SK-N-SH (cell line): ENCODE measurements at regions not wholly inside any gene's neighbourhood (a gene's known extent, or its start where the extent isn't known, plus 50 kb on each side); places are given as distances from the start of the nearest gene placed in this dataset.
A peak's percentile ranks its signal among the peaks of the same experiment; 100 is the strongest.

Experiments
- CTCF ChIA-PET: fragments of 300-600, 350-600 bp; formaldehyde crosslinking; extraction: SDS; loops from one replicate; lab custom pipeline; 2021; lab: Yijun Ruan, JAX
- POLR2A ChIA-PET: fragments of 350-600 bp; sonication (Branson Sonifier 250); formaldehyde crosslinking; extraction: SDS; loops from one replicate; lab custom pipeline; 2020; ENCODE audit warnings: antibody characterized with exemption, inconsistent platforms; lab: Yijun Ruan, JAX
- DNase-seq: peaks from one replicate; pipeline ENCODE4 v3.0.0; 2012
- H2AFZ ChIP-seq: fragments of 200-600 bp; sonication (generic); 2 replicates; pipeline ENCODE4 v1.8.1; 2016; ENCODE audit warnings: antibody characterized with exemption, mild to moderate bottlenecking, low read depth
- H3F3A ChIP-seq: fragments of 200-600 bp; sonication (generic); replicated peaks from 2 replicates; pipeline ENCODE3; 2016; ENCODE audit warnings: antibody characterized with exemption, mild to moderate bottlenecking; ENCODE audit not compliant: insufficient read depth
- H3K27ac ChIP-seq, 2 experiments: fragments of 200-500 bp in 1 of 2; fragments of 200-600 bp in 1 of 2; sonication (Bioruptor generic) in 1 of 2; sonication (generic), shearing (Covaris generic) in 1 of 2; 2 replicates each; pipeline versions ENCODE4 v1.5.1 to v1.6.1; 2014 to 2016; ENCODE audit warnings: low read depth in 2 of 2, inconsistent platforms in 1 of 2, low read length in 1 of 2, mild to moderate bottlenecking in 1 of 2, mixed read lengths in 1 of 2
- H3K27me3 ChIP-seq: fragments of 200-600 bp; sonication (generic), shearing (Covaris generic); 2 replicates; pipeline ENCODE4 v1.6.1; 2016; ENCODE audit warnings: mixed run types; ENCODE audit not compliant: insufficient read depth
- H3K36me3 ChIP-seq, 2 experiments: fragments of 200-500 bp in 1 of 2; fragments of 200-600 bp in 1 of 2; sonication (Bioruptor generic) in 1 of 2; sonication (generic) in 1 of 2; replicated peaks in 1 of 2; 2 replicates each; pipeline versions ENCODE3 to v1.5.1; 2014 to 2016; ENCODE audit warnings: low read length in 1 of 2, mild to moderate bottlenecking in 1 of 2; ENCODE audit not compliant: insufficient read depth in 2 of 2, control insufficient read depth in 1 of 2
- H3K4me1 ChIP-seq, 2 experiments: fragments of 200-500 bp in 1 of 2; fragments of 200-600 bp in 1 of 2; sonication (Bioruptor generic) in 1 of 2; sonication (generic), shearing (Covaris generic) in 1 of 2; 2 replicates each; pipeline versions ENCODE4 v1.5.1 to v1.6.1; 2014 to 2016; ENCODE audit warnings: low read depth in 1 of 2, low read length in 1 of 2, mixed run types in 1 of 2; ENCODE audit not compliant: insufficient read depth in 2 of 2, control insufficient read depth in 1 of 2
- H3K4me2 ChIP-seq: fragments of 200-600 bp; sonication (generic), shearing (Covaris generic); 2 replicates; pipeline ENCODE4 v1.6.1; 2017; ENCODE audit warnings: mixed run types
- H3K4me3 ChIP-seq, 2 experiments: fragments of 200-500 bp in 1 of 2; fragments of 200-600 bp in 1 of 2; sonication (Bioruptor generic) in 1 of 2; sonication (generic), shearing (Covaris generic) in 1 of 2; 2 replicates each; pipeline versions ENCODE4 v1.5.1 to v1.8.1; 2014 to 2016; ENCODE audit warnings: low read depth in 2 of 2, inconsistent platforms in 1 of 2, low read length in 1 of 2, mild to moderate bottlenecking in 1 of 2, mixed read lengths in 1 of 2, moderate library complexity in 1 of 2
- H3K79me2 ChIP-seq: fragments of 200-600 bp; sonication (generic); 2 replicates; pipeline ENCODE4 v1.8.1; 2017; ENCODE audit warnings: mild to moderate bottlenecking; ENCODE audit not compliant: insufficient read depth
- H3K9ac ChIP-seq: fragments of 200-600 bp; sonication (generic); 2 replicates; pipeline ENCODE4 v1.6.1; 2017; ENCODE audit warnings: mixed run types
- H3K9me2 ChIP-seq: fragments of 200-600 bp; sonication (generic); 2 replicates; pipeline ENCODE4 v1.6.1; 2017; ENCODE audit warnings: mixed run types
- H3K9me3 ChIP-seq: fragments of 200-600 bp; sonication (generic); 2 replicates; pipeline ENCODE4 v1.6.1; 2017; ENCODE audit warnings: mixed run types, mild to moderate bottlenecking, moderate library complexity
- H4K20me1 ChIP-seq: fragments of 200-600 bp; sonication (generic); 2 replicates; pipeline ENCODE4 v1.6.1; 2017; ENCODE audit warnings: mild to moderate bottlenecking, mixed run types; ENCODE audit not compliant: insufficient read depth
- EP300 ChIP-seq, 2 experiments: IDR thresholded peaks; 2 replicates each; pipeline versions ENCODE4 v1.4.0 to v1.6.1; 2012; ENCODE audit warnings: borderline replicate concordance in 1 of 2, low read depth in 1 of 2, low read length in 1 of 2
- EZH2phosphoT487 ChIP-seq: fragments of 200-600 bp; sonication (generic); IDR thresholded peaks from 2 replicates; pipeline ENCODE4 v1.6.1; 2017; ENCODE audit warnings: low read depth, mixed run types, mild to moderate bottlenecking, antibody characterized with exemption, moderate library complexity, borderline replicate concordance
- FOXM1 ChIP-seq: IDR thresholded peaks from 2 replicates; pipeline ENCODE4 v1.4.0; 2012; ENCODE audit warnings: low read depth, mild to moderate bottlenecking
- NFIC ChIP-seq: IDR thresholded peaks from 2 replicates; pipeline ENCODE4 v1.4.0; 2012; ENCODE audit warnings: borderline replicate concordance
- NRF1 ChIP-seq: IDR thresholded peaks from 2 replicates; pipeline ENCODE4 v1.6.1; 2012; ENCODE audit warnings: low read depth, mild to moderate bottlenecking, low read length
- SIN3A ChIP-seq: IDR thresholded peaks from 2 replicates; pipeline ENCODE4 v1.6.1; 2012; ENCODE audit warnings: low read depth, mild to moderate bottlenecking, low read length, moderate library complexity, borderline replicate concordance
- SMC3 ChIP-seq: IDR thresholded peaks from 2 replicates; pipeline ENCODE4 v1.6.1; 2012; ENCODE audit warnings: low read depth, low read length, improper control_type of control experiment
- TAF1 ChIP-seq: IDR thresholded peaks from 2 replicates; pipeline ENCODE4 v1.6.1; 2012; ENCODE audit warnings: low read depth, mild to moderate bottlenecking, low read length, moderate library complexity, borderline replicate concordance
- TCF12 ChIP-seq: IDR thresholded peaks from 2 replicates; pipeline ENCODE4 v1.4.0; 2012
- TEAD4 ChIP-seq: IDR thresholded peaks from 2 replicates; pipeline ENCODE4 v1.4.0; 2012; ENCODE audit warnings: mild to moderate bottlenecking, borderline replicate concordance; ENCODE audit not compliant: insufficient read depth
- YY1 ChIP-seq: IDR thresholded peaks from 2 replicates; pipeline ENCODE4 v1.4.0; 2012; ENCODE audit warnings: low read depth, mild to moderate bottlenecking
- WGBS: methylation state at CpG from one replicate; pipeline ENCODE4 v1.1.6; 2017; ENCODE audit warnings: low lambda C conversion rate; 5-methylcytosine and 5-hydroxymethylcytosine counted together
- TF ChIP-seq, protein P1 (sequence below): IDR thresholded peaks from 2 replicates; pipeline ENCODE4 v1.4.0; 2012; ENCODE audit warnings: low read depth
- TF ChIP-seq, protein P2 (sequence below): fragments of 150-350 bp; IDR thresholded peaks from 2 replicates; pipeline ENCODE4 v1.6.1; 2016; ENCODE audit warnings: mild to moderate bottlenecking, low read depth, low read length
- TF ChIP-seq, protein P3 (sequence below): fragments of 200-600 bp; sonication (generic); IDR thresholded peaks from 2 replicates; pipeline ENCODE4 v1.6.1; 2017; ENCODE audit warnings: antibody characterized with exemption, mild to moderate bottlenecking, moderate library complexity
- TF ChIP-seq, protein P4 (sequence below): fragments of 150-350 bp; IDR thresholded peaks from 2 replicates; pipeline ENCODE4 v1.6.1; 2017; ENCODE audit warnings: antibody characterized with exemption, low read length, low read depth, borderline replicate concordance

DNA sequence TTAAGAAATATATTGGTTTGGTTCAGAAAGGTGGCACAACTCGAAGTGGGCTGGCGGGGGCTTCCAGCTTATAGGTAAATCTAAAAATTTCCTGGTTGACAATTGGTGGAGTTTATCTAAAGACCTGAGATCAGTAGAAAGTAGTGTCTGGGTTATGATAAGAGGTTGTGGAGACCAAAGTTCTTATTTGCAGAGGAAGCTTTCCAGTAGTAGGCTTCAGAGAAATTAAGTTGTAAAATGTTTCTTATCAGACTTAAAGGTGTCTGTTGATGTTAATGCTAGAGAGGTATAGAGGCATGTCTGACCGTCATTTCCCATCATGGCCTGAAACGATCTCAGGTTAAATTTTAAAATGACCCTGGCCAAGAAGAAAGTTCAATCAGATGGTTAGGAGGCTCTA lies 565.2 kb upstream of the DPPA4 start:
- TF ChIP-seq, protein P1, sequence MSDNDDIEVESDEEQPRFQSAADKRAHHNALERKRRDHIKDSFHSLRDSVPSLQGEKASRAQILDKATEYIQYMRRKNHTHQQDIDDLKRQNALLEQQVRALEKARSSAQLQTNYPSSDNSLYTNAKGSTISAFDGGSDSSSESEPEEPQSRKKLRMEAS, result no peak
- TF ChIP-seq, protein P2, sequence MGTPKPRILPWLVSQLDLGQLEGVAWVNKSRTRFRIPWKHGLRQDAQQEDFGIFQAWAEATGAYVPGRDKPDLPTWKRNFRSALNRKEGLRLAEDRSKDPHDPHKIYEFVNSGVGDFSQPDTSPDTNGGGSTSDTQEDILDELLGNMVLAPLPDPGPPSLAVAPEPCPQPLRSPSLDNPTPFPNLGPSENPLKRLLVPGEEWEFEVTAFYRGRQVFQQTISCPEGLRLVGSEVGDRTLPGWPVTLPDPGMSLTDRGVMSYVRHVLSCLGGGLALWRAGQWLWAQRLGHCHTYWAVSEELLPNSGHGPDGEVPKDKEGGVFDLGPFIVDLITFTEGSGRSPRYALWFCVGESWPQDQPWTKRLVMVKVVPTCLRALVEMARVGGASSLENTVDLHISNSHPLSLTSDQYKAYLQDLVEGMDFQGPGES, result no peak
- TF ChIP-seq SIN3A (no peak), SMC3 (no peak)
- CTCF ChIA-PET, result no interaction called here
- no peaks in the 10 kb centered on the region for H3K4me1 ChIP-seq
- no peak overlapping the region for H2AFZ ChIP-seq
- H3K27ac ChIP-seq, result no peak overlapping the region
- no peaks in the 10 kb centered on the region for H3F3A ChIP-seq
- no peaks in the 10 kb centered on the region for H3K79me2 ChIP-seq
- POLR2A ChIA-PET, result no interaction called here
- DNase-seq, result no peak
- H3K9me3 ChIP-seq, result no peaks in the 10 kb centered on the region
- 86% methylated on average over 4 of the region's 4 CpGs for WGBS
- H3K9ac ChIP-seq, result no peak overlapping the region
- no peak overlapping the region for H3K4me3 ChIP-seq
- H4K20me1 ChIP-seq, result no peaks in the 10 kb centered on the region
- no peak overlapping the region for H3K4me2 ChIP-seq
- no peaks in the 10 kb centered on the region for H3K9me2 ChIP-seq
- H3K27me3 ChIP-seq, result no peaks in the 10 kb centered on the region
- no peaks in the 10 kb centered on the region for H3K36me3 ChIP-seq

DNA sequence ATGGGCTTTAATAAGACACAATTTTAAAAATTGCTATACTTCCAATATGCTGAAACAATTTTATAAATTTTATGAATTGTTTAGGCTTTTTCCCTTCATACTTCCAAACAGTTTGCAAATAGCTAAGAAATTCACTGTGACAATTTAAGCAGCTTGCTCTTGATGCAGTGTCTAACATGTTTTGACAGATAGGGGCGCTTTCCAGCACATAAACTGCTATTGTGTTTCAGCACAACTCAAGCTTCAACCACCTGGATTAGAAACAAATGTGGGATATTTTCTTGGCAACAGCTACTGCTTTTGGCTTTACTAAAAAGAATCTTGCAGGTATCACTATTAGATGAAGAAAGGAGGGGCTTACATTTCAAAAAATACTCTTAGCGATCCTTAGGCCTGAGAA lies 565.8 kb upstream of the DPPA4 start:
- TF ChIP-seq, protein P3, sequence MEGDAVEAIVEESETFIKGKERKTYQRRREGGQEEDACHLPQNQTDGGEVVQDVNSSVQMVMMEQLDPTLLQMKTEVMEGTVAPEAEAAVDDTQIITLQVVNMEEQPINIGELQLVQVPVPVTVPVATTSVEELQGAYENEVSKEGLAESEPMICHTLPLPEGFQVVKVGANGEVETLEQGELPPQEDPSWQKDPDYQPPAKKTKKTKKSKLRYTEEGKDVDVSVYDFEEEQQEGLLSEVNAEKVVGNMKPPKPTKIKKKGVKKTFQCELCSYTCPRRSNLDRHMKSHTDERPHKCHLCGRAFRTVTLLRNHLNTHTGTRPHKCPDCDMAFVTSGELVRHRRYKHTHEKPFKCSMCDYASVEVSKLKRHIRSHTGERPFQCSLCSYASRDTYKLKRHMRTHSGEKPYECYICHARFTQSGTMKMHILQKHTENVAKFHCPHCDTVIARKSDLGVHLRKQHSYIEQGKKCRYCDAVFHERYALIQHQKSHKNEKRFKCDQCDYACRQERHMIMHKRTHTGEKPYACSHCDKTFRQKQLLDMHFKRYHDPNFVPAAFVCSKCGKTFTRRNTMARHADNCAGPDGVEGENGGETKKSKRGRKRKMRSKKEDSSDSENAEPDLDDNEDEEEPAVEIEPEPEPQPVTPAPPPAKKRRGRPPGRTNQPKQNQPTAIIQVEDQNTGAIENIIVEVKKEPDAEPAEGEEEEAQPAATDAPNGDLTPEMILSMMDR, result peak; percentile 8; the same call in 1 of the 2 replicates
- TF ChIP-seq, protein P1, result no peak
- no peaks in the 10 kb centered on the region for H3K9me2 ChIP-seq
- H3K9me3 ChIP-seq, result no peaks in the 10 kb centered on the region
- H3K9ac ChIP-seq, result no peak overlapping the region
- no peaks in the 10 kb centered on the region for H3K79me2 ChIP-seq
- no peak overlapping the region for H2AFZ ChIP-seq
- no peak for DNase-seq
- CTCF ChIA-PET, result no interaction called here
- POLR2A ChIA-PET, result no interaction called here
- H3K4me1 ChIP-seq, result no peaks in the 10 kb centered on the region
- no peaks in the 10 kb centered on the region for H3K27me3 ChIP-seq
- WGBS, result 78% methylated on average over 2 of the region's 2 CpGs
- H3F3A ChIP-seq, result no peaks in the 10 kb centered on the region
- no peak overlapping the region for H3K4me3 ChIP-seq
- no peak overlapping the region for H3K27ac ChIP-seq
- no peak overlapping the region for H3K4me2 ChIP-seq
- no peaks in the 10 kb centered on the region for H3K36me3 ChIP-seq
- no peaks in the 10 kb centered on the region for H4K20me1 ChIP-seq

DNA sequence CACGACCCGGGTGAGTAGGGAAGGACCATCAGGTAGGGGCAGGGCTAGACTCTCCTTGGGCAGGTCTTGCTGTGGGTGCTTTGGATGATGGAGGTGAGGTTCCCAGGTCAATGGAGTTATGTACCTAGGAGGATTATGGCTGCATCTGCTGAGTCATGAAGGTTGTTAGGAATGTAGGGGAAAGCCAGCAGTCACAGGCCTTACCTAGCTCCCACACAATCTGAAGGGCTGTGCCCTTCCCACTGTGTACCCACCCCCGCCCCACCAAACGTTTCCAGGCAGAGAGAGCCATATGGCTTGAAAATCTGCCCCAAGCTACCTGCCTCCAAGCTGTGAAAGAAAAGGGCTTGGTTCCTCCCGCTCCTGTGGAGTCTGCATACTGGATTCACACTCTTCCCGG lies 573.4 kb upstream of the DPPA4 start:
- WGBS, result 35% methylated on average over 2 of the region's 6 CpGs
- H3K9ac ChIP-seq, result no peak overlapping the region
- TF ChIP-seq NRF1 (no peak), FOXM1 (no peak), EP300 (IDR thresholded peaks at IDR 0.05; ENCODE audit: borderline replicate concordance in 1 of 2, low read depth in 1 of 2, low read length in 1 of 2) (no peak), EZH2phosphoT487 (no peak), TEAD4 (no peak), YY1 (no peak), TCF12 (no peak), TAF1 (no peak), NFIC (no peak)
- TF ChIP-seq, protein P3, result no peak
- TF ChIP-seq, protein P4, sequence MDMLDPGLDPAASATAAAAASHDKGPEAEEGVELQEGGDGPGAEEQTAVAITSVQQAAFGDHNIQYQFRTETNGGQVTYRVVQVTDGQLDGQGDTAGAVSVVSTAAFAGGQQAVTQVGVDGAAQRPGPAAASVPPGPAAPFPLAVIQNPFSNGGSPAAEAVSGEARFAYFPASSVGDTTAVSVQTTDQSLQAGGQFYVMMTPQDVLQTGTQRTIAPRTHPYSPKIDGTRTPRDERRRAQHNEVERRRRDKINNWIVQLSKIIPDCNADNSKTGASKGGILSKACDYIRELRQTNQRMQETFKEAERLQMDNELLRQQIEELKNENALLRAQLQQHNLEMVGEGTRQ, result no peak

More for the DNA sequence above, 573.4 kb upstream of the DPPA4 start:
- Histone ChIP-seq H3K4me2 (no peak overlapping the region), H3K4me3 (no peak overlapping the region), H3K9me2 (no peaks in the 10 kb centered on the region), H3K79me2 (no peaks in the 10 kb centered on the region), H3F3A (no peaks in the 10 kb centered on the region), H3K27me3 (no peaks in the 10 kb centered on the region), H3K4me1 (no peaks in the 10 kb centered on the region), H4K20me1 (no peaks in the 10 kb centered on the region), H3K27ac (no peak overlapping the region), H3K9me3 (peaks cover 7% of the 10 kb centered on the region; the same call in 1 of the 2 replicates), H3K36me3 (no peaks in the 10 kb centered on the region), H2AFZ (no peak overlapping the region)
- POLR2A ChIA-PET, result interaction anchor here (0.6 kb wide), 1 partner anchor 12 kb away, joined by 3 read pairs; no protein-coding TSS in a partner anchor
- no peak for DNase-seq
- CTCF ChIA-PET, result no interaction called here
